ENCODE measurements at regions not wholly inside any gene's neighbourhood (a gene's known extent, or its start where the extent isn't known, plus 50 kb on each side); places are given as distances from the start of the nearest gene placed in this dataset.
A peak's percentile ranks its signal among the peaks of the same experiment; 100 is the strongest.

DNA sequence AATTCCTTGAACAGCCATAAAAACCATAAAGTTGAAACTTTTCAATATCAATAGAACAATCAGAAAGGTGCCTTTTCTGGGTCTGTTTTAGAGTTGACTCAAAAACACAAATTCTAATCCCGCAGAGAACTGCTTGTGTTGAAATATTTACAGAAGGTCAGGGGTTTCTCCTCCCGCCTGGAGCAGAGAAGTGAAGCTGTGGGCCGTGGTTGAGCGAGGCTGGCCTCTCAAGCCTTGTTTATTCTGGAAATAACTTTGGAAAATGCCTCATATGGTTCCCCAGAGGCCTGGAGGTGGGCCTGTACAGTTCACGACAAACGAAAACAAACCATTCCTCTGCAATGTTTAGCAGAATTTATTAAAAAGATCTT is 90.8 kb upstream of the ERRFI1 start:
- POLR2A ChIA-PET: interaction anchor here (0.5 kb wide), 1 partner anchor 21 kb away, joined by 3 read pairs; no protein-coding TSS in a partner anchor

DNA sequence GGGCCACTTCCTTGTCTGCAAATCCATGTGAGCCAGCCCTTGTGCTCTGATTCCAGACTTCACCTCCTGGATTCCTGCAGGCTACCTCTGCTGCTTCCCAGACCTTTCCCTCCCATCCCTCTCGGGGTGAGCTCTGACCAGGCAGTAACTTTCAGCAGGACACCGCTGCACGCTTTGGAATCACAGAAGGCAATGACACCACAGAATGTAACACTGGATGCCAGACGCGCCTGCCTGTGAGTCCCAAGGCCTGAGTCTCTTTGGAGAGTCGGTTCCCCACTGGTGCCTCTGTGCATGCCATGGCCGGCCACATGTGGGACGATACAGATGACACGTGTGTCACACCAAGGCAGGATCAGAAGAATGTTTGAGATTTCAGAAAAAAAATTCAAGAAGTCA is 89.7 kb upstream of the ERRFI1 start:
- DNase-seq (ENCODE audit: low read depth, low spot score): no peak
- POLR2A ChIA-PET: no interaction called here
- TF ChIP-seq, protein P1, sequence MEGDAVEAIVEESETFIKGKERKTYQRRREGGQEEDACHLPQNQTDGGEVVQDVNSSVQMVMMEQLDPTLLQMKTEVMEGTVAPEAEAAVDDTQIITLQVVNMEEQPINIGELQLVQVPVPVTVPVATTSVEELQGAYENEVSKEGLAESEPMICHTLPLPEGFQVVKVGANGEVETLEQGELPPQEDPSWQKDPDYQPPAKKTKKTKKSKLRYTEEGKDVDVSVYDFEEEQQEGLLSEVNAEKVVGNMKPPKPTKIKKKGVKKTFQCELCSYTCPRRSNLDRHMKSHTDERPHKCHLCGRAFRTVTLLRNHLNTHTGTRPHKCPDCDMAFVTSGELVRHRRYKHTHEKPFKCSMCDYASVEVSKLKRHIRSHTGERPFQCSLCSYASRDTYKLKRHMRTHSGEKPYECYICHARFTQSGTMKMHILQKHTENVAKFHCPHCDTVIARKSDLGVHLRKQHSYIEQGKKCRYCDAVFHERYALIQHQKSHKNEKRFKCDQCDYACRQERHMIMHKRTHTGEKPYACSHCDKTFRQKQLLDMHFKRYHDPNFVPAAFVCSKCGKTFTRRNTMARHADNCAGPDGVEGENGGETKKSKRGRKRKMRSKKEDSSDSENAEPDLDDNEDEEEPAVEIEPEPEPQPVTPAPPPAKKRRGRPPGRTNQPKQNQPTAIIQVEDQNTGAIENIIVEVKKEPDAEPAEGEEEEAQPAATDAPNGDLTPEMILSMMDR (IDR thresholded peaks at IDR 0.05; ENCODE audit: insufficient read depth, low read length, missing control alignments): no peak
- H3K4me3 ChIP-seq (ENCODE audit: low read depth, low read length): no peak overlapping the region
- CTCF ChIA-PET: no interaction called here

More for the DNA sequence above, 90.8 kb upstream of the ERRFI1 start:
- CTCF ChIA-PET: no interaction called here
- no peak overlapping the region for H3K4me3 ChIP-seq (ENCODE audit: low read depth, low read length)
- DNase-seq (ENCODE audit: low read depth, low spot score): no peak
- TF ChIP-seq, protein P1 (IDR thresholded peaks at IDR 0.05; ENCODE audit: insufficient read depth, low read length, missing control alignments): no peak

GRCh38 chr1:8115031-8115768 is 89.1 kb upstream of the ERRFI1 start:
- TF ChIP-seq, protein P1 (IDR thresholded peaks at IDR 0.05; ENCODE audit: insufficient read depth, low read length, missing control alignments): no peak
- no peak overlapping the region for H3K4me3 ChIP-seq (ENCODE audit: low read depth, low read length)
- CTCF ChIA-PET: no interaction called here
- DNase-seq (ENCODE audit: low read depth, low spot score): no peak
- POLR2A ChIA-PET: no interaction called here

DNA sequence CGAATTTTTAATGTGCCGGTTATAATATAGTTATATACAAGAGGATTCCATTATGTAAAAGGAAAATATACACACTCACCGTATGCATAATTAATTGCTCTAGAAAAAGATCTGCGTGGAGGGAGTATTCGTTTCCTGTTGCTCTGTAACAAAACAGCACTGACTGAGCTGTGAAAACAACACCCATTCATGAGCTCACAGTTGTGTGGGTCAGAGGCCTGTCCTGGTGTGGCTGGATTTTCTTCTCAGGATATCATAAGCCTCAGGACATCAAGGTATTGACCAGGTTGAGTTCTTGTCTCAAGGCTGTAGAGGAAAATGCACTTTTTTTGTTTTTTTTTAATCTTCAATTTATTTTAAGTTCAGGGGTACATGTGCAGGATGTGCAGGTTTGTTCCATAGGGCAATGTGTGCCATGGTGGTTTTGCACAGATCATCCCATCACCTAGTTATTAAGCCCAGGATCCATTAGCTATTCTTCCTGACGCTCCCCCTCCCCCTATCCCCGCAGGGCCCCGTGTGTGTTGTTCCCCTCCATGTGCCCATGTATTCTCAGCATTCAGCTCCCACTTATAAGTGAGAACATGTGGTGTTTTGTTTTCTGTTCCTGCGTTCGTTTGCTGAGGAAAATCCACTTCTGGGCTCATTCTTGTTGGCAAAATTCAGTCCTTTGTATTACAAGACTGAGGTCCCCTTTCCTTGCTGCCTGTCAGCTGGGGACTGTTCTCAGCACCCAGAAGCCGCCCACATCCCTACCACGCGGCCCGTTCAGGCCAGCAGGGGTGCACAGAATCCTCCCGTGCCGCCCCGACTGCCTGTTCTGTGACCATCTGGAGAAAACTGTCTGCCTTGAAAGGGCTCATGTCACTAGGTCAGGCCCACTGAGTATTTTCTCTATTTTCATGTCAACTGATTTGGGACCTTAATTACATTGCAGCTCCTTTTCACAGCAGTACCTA is 87.4 kb upstream of the ERRFI1 start:
- TF ChIP-seq, protein P1 (IDR thresholded peaks at IDR 0.05; ENCODE audit: insufficient read depth, low read length, missing control alignments): peak; percentile 5
- CTCF ChIA-PET: interaction anchor here (0.8 kb wide), 2 partner anchors 12 to 20 kb away, joined by 3 to 5 read pairs; no protein-coding TSS in a partner anchor
- POLR2A ChIA-PET: interaction anchor here (0.6 to 0.7 kb wide), 2 partner anchors 139 to 198 kb away, joined by 3 read pairs; no protein-coding TSS in a partner anchor
- H3K4me3 ChIP-seq (ENCODE audit: low read depth, low read length): no peak overlapping the region
- no peak for DNase-seq (ENCODE audit: low read depth, low spot score)

- no peak overlapping the region for H3K4me3 ChIP-seq (ENCODE audit: low read depth, low read length)
- TF ChIP-seq, protein P1 (IDR thresholded peaks at IDR 0.05; ENCODE audit: insufficient read depth, low read length, missing control alignments): no peak
- ChIA-PET CTCF (interaction anchor here (0.8 kb wide), 1 partner anchor 11 kb away, joined by 3 read pairs; no protein-coding TSS in a partner anchor), POLR2A (interaction anchor here (0.6 to 0.7 kb wide), 2 partner anchors 138 to 198 kb away, joined by 3 read pairs; no protein-coding TSS in a partner anchor)
- no peak for DNase-seq (ENCODE audit: low read depth, low spot score)
These were observed 86.6 kb upstream of the ERRFI1 start for GRCh38 chr1:8112611-8113261.
